ENCODE measurements at regions not wholly inside any gene's neighbourhood (a gene's known extent, or its start where the extent isn't known, plus 50 kb on each side); places are given as distances from the start of the nearest gene placed in this dataset.

- TF ChIP-seq, protein P1, sequence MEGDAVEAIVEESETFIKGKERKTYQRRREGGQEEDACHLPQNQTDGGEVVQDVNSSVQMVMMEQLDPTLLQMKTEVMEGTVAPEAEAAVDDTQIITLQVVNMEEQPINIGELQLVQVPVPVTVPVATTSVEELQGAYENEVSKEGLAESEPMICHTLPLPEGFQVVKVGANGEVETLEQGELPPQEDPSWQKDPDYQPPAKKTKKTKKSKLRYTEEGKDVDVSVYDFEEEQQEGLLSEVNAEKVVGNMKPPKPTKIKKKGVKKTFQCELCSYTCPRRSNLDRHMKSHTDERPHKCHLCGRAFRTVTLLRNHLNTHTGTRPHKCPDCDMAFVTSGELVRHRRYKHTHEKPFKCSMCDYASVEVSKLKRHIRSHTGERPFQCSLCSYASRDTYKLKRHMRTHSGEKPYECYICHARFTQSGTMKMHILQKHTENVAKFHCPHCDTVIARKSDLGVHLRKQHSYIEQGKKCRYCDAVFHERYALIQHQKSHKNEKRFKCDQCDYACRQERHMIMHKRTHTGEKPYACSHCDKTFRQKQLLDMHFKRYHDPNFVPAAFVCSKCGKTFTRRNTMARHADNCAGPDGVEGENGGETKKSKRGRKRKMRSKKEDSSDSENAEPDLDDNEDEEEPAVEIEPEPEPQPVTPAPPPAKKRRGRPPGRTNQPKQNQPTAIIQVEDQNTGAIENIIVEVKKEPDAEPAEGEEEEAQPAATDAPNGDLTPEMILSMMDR (conservative IDR thresholded peaks at IDR 0.05): no peak
- TF ChIP-seq EZH2 (IDR thresholded peaks at IDR 0.05; ENCODE audit: low read depth): no peak
Measured at GRCh38 chr6:90369024-90369519, 72.4 kb upstream of the BACH2 start.

All from PC-9 (cell line).